HG03469 (cell line): ENCODE measurements at regions not wholly inside any gene's neighbourhood (a gene's known extent, or its start where the extent isn't known, plus 50 kb on each side); places are given as distances from the start of the nearest gene placed in this dataset.

ENCODE experiments used
- ATAC-seq: cut with Tn5 transposase; IDR thresholded peaks from one replicate; pipeline ENCODE4 v1.9.1; 2021; ENCODE audit warnings: mild to moderate bottlenecking, moderate library complexity, moderate number of reproducible peaks; ENCODE audit not compliant: unreplicated experiment

DNA sequence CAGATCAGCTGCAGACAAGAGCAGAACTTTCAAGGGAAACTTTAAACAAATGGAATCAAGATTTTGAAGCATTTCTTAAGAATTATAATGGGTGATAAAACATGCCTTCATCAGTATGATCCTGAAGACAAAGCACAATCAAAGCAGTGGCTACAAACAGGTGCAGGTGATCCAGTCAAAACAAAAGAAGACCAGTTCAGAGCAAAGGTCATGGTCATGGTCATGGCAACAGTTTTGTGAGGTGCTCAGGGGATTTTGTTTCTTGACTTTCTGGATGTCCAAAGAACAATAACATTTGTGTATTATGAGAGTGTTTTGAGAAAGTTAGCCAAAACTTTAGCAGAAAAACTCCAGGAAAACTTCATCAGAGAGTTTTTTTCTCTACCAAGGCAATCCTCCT is 681.7 kb upstream of the PTBP2 start:
- no peak for ATAC-seq

DNA sequence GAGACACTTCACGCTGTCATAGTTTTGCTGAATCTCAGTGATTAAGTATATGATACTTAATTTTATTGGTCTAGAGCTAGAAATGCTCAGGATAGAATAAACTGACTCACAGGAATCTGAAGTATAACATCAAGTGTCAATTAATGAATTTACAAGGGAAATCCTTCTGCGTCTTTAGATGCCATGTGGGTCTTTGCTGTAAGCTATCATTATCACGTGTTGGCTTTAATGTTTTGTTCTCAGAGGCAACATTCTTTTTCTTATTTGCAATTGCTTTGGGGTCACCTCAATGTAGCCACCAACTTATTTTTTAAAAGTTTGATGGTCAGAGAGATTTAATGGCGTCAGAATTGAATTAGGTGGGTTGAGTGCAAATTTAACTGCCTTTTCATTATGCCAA is 680.1 kb upstream of the PTBP2 start:
- no peak for ATAC-seq

GRCh38 chr1:96048572-96049212 is 672.9 kb upstream of the PTBP2 start:
- ATAC-seq, result no peak

GRCh38 chr1:96049759-96050409 is 671.7 kb upstream of the PTBP2 start:
- no peak for ATAC-seq

DNA sequence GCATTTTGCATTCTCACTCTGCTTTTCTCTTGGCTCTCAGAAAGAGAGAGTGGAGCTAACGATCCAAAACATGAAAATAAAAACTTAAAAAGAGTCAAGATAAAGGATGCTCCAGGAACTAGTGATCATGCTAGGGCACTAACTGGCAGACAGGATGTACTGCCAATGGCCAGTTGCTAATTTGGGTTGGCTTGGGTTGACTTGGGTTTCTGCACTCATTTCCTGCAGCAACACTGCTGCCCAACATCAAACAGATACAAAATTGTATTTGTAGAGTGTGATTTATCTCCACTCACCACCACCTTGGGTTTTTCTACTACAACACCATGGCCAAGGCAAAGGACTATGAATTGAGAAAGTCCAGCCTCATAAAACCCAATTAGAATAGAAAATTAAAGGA is 662.3 kb upstream of the PTBP2 start:
- ATAC-seq, result no peak

GRCh38 chr1:96059736-96060135 is 661.8 kb upstream of the PTBP2 start:
- no peak for ATAC-seq

DNA sequence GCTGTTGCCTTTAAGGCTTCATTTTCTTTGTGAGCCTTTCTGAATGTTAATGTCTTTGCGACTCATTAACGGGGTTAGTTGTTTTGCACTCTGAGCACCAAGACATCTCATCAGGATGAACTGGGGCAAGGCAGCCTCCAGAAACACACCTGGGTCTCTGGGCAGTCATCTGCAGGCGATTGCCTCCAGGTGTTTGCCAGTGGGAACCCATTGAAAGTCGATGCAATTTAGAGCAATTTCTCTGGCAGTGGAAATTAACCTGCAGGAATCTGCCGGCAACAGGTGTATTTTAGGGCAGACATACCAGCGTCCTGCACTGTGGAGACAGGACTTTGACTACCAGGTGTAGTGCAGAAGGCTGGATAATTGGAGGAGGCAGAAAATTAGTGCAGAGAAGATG is 661.0 kb upstream of the PTBP2 start:
- no peak for ATAC-seq

GRCh38 chr1:96072021-96072420 is 649.6 kb upstream of the PTBP2 start:
- ATAC-seq, result no peak

- ATAC-seq, result no peak
Measured at GRCh38 chr1:96073100-96073499, 648.5 kb upstream of the PTBP2 start.

DNA sequence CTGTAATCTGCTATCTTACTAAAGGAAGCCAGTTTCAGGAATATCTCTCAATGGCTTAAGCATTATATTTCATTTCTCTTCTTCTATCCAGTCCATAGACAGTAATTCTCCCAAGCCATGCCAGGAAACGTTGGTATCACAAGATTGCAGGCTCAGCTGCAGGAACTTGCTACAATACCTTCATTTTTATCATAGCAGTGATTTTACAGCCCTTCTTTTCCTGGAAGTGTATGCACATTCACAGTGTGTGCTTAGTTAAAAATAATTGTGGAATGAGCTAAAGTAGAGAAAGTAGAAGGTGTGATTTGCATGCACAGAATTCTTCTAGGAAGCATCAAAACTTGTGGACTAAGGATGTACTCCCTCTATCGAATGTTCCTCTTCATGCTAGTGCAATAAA is 647.2 kb upstream of the PTBP2 start:
- no peak for ATAC-seq

GRCh38 chr1:96074876-96075577 is 646.6 kb upstream of the PTBP2 start:
- no peak for ATAC-seq

DNA sequence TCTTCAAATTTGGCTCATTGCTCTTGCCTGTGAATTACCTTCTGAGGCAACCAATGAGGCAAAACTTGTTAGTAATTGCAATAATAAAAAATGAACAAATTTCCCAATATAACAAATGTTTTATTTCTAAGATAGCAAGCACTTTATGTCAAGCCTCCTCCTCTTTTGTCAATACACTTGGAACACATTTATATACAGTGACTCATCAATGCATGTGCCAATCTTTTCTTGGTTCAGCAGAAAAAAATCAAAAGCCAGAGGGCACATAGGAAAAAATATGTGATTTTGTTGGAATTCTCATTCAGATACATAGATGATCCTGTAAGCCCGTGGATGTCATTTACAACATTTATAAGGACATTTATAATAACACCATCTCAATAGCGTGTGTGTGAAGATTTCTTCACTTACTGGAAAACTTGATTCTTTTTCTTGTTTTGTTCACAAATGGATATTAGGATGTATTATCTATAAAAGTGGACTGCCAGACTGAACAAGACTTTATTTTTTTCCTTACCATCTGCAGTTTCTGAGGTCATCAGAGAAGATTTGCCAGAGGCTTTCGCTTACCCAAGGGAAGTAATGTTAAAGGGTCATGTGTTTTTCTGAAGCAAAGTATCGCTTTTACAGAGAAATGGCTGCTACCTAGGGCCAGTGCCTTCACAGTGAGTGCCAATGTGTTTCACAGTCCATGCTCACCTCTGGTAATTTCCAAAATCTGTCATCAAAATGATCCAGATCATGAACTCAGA is 645.7 kb upstream of the PTBP2 start:
- ATAC-seq, result no peak

- no peak for ATAC-seq
Measured at GRCh38 chr1:96076589-96076988, 645.0 kb upstream of the PTBP2 start.

GRCh38 chr1:96079581-96079980 is 642.0 kb upstream of the PTBP2 start:
- no peak for ATAC-seq

DNA sequence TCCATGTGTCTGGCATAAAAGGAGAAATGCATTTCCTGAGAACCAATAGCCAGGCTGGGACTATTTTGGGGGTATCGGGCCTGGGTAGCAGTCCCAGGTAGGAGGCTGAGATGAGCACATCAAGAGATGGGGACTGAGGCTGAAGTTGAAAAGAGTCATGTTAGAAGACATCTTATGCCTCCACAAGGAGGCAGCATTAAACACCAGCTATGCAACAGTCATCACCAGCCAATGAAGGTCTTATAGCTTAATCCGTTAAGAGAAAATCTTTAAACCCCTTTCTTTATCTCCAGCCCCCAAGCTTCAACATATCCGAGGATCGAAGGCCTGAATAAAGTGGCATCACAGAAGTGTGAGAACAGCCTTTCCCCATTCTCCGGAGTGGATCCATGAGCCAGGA is 640.7 kb upstream of the PTBP2 start:
- ATAC-seq, result no peak

GRCh38 chr1:96087719-96088118 is 633.9 kb upstream of the PTBP2 start:
- no peak for ATAC-seq

GRCh38 chr1:96090134-96090533 is 631.5 kb upstream of the PTBP2 start:
- no peak for ATAC-seq

- no peak for ATAC-seq
Measured at GRCh38 chr1:96095849-96096612, 625.6 kb upstream of the PTBP2 start.

- ATAC-seq, result no peak
Measured at GRCh38 chr1:96096613-96097321, 624.8 kb upstream of the PTBP2 start.

GRCh38 chr1:96104506-96104905 is 617.1 kb upstream of the PTBP2 start:
- ATAC-seq, result no peak
